B cell (primary cell): ENCODE measurements at regions not wholly inside any gene's neighbourhood (a gene's known extent, or its start where the extent isn't known, plus 50 kb on each side); places are given as distances from the start of the nearest gene placed in this dataset.

Source experiments
- ATAC-seq: fragments of 200-7000 bp; cut with Tn5 transposase; one replicate; pipeline ENCODE4 v1.10.0; 2021; ENCODE audit warnings: low read depth, mild to moderate bottlenecking, moderate number of reproducible peaks, moderate library complexity
- CTCF ChIA-PET: fragments of 350-600 bp; sonication (Branson Sonifier 250); formaldehyde crosslinking; loops from one replicate; lab custom pipeline; 2021; ENCODE audit warnings: antibody characterized with exemption, inconsistent platforms; lab: Charles Lee
- POLR2A ChIA-PET: fragments of 350-600 bp; sonication (Branson Sonifier 250); formaldehyde crosslinking; loops from one replicate; lab custom pipeline; 2021; ENCODE audit warnings: antibody characterized with exemption; lab: Charles Lee
- DNase-seq: peaks from one replicate; pipeline ENCODE4 v3.0.0; 2013
- H2AFZ ChIP-seq: 2 replicates; pipeline ENCODE4 v1.6.1; 2012; ENCODE audit warnings: mild to moderate bottlenecking, low read depth, low read length; ENCODE audit not compliant: insufficient read depth, poor library complexity, severe bottlenecking
- H3K27ac ChIP-seq, 2 donors: 1 replicate in 1 of 2; 2 replicates in 1 of 2; pipeline ENCODE4 v1.5.1; 2012 to 2013; ENCODE audit warnings: low read length in 2 of 2, mild to moderate bottlenecking in 2 of 2, moderate library complexity in 1 of 2
- H3K27me3 ChIP-seq, 4 experiments: fragments of 200-600 bp in 1 of 4; sonication (generic) in 1 of 4; replicated peaks in 1 of 4; 1 replicate in 2 of 4; 2 replicates in 2 of 4; pipeline versions ENCODE4 v1.6.1 to v1.7.0; 2013 to 2016; ENCODE audit warnings: low read length in 3 of 4, mild to moderate bottlenecking in 2 of 4, mixed read lengths in 1 of 4, moderate library complexity in 1 of 4; ENCODE audit not compliant: insufficient read depth in 4 of 4, control insufficient read depth in 3 of 4; ENCODE audit errors: control extremely low read depth in 1 of 4
- H3K36me3 ChIP-seq, 2 experiments: replicated peaks in 1 of 2; 1 replicate in 1 of 2; 2 replicates in 1 of 2; pipeline versions ENCODE4 v1.6.1 to v1.7.1; 2013; ENCODE audit warnings: low read length in 1 of 2; ENCODE audit not compliant: insufficient read depth in 2 of 2, control insufficient read depth in 1 of 2; ENCODE audit errors: control extremely low read depth in 1 of 2, extremely low read depth in 1 of 2
- H3K4me1 ChIP-seq, 2 donors: fragments of 200-600 bp in 1 of 2; sonication (generic) in 1 of 2; 1 replicate in 1 of 2; 2 replicates in 1 of 2; pipeline versions ENCODE4 v1.5.1 to v1.6.1; 2013 to 2017; ENCODE audit warnings: low read length in 2 of 2; ENCODE audit not compliant: control insufficient read depth in 2 of 2, insufficient read depth in 2 of 2
- H3K4me2 ChIP-seq: replicated peaks from 2 replicates; pipeline ENCODE3; 2012; ENCODE audit warnings: mild to moderate bottlenecking, low read depth, low read length; ENCODE audit not compliant: poor library complexity, severe bottlenecking
- H3K4me3 ChIP-seq, 5 experiments: fragments of 200-600 bp in 1 of 5; sonication (generic) in 1 of 5; 1 replicate in 3 of 5; 2 replicates in 2 of 5; pipeline versions ENCODE4 v1.5.1 to v1.7.0; 2011 to 2016; ENCODE audit warnings: low read length in 4 of 5, mild to moderate bottlenecking in 4 of 5, low read depth in 2 of 5, control low read depth in 1 of 5, moderate library complexity in 1 of 5; ENCODE audit not compliant: insufficient read depth in 1 of 5; ENCODE audit errors: control extremely low read depth in 1 of 5, extremely low read depth in 1 of 5
- H3K79me2 ChIP-seq: fragments of 200-600 bp; sonication (generic); one replicate; pipeline ENCODE4 v1.6.0; 2016; ENCODE audit warnings: low read length; ENCODE audit not compliant: control insufficient read depth, insufficient read depth
- H3K9ac ChIP-seq: fragments of 200-600 bp; sonication (generic); 2 replicates; pipeline ENCODE4 v1.6.1; 2017; ENCODE audit warnings: mild to moderate bottlenecking, low read length, moderate library complexity
- H3K9me3 ChIP-seq, 3 donors: one replicate each; pipeline versions ENCODE4 v1.6.1 to v1.7.1; 2013; ENCODE audit warnings: low read length in 2 of 3; ENCODE audit not compliant: control insufficient read depth in 2 of 3, insufficient read depth in 1 of 3; ENCODE audit errors: control extremely low read depth in 1 of 3
- H4K20me1 ChIP-seq: 2 replicates; pipeline ENCODE4 v1.6.0; 2012; ENCODE audit warnings: mild to moderate bottlenecking, low read length; ENCODE audit not compliant: insufficient read depth, control insufficient read depth, poor library complexity, severe bottlenecking
- H3K27ac Mint-ChIP-seq: one replicate; pipeline ENCODE4 v1.8.0; 2021; ENCODE audit warnings: mixed read lengths
- H3K27me3 Mint-ChIP-seq: one replicate; pipeline ENCODE4 v1.8.0; 2021; ENCODE audit warnings: mixed read lengths
- H3K4me1 Mint-ChIP-seq: one replicate; pipeline ENCODE4 v1.8.0; 2021; ENCODE audit warnings: mixed read lengths
- H3K4me3 Mint-ChIP-seq: one replicate; pipeline ENCODE4 v1.8.0; 2021; ENCODE audit warnings: mixed read lengths
- H3K9me3 Mint-ChIP-seq: one replicate; pipeline ENCODE4 v1.8.0; 2022; ENCODE audit warnings: mixed read lengths; ENCODE audit not compliant: insufficient read depth
- CTCF ChIP-seq: fragments of 200-600 bp; IDR thresholded peaks from one replicate; pipeline ENCODE4 v1.8.0; 2022; ENCODE audit warnings: antibody characterized with exemption, mild to moderate bottlenecking
- EZH2 ChIP-seq: IDR thresholded peaks from 2 replicates; pipeline ENCODE4 v1.6.1; 2012; ENCODE audit warnings: borderline replicate concordance, low read depth, mild to moderate bottlenecking, moderate library complexity, low read length; ENCODE audit not compliant: insufficient read depth, poor library complexity, severe bottlenecking
- WGBS: methylation state at CpG from one replicate; pipeline ENCODE4 v1.1.5; 2013; ENCODE audit warnings: missing lambda C conversion rate; ENCODE audit not compliant: insufficient coverage; 5-methylcytosine and 5-hydroxymethylcytosine counted together
- intact Hi-C: fragments of 100-400 bp; cut with micrococcal nuclease; formaldehyde crosslinking; loops from one replicate; pipeline ENCODE4 v1.10.0; 2022

- TF ChIP-seq CTCF (no peak), EZH2 (no peak)
- Histone ChIP-seq H3K27me3 (peaks cover 0 to 10% (median 5%) of the 10 kb centered on the region in 4 experiments), H3K4me1 (no peaks in the 10 kb centered on the region), H3K4me3 (no peak overlapping the region), H3K79me2 (no peaks in the 10 kb centered on the region), H3K27ac (no peak overlapping the region), H4K20me1 (no peaks in the 10 kb centered on the region), H3K9ac (no peak overlapping the region), H3K36me3 (no peaks in the 10 kb centered on the region), H3K9me3 (no peaks in the 10 kb centered on the region), H2AFZ (no peak overlapping the region), H3K4me2 (no peak overlapping the region)
- POLR2A ChIA-PET, result no interaction called here
- Mint-ChIP-seq H3K9me3 (no peaks in the 10 kb centered on the region), H3K4me3 (no peak overlapping the region), H3K27me3 (peaks cover 12% of the 10 kb centered on the region), H3K4me1 (no peaks in the 10 kb centered on the region), H3K27ac (no peak overlapping the region)
- CTCF ChIA-PET, result no interaction called here
- no peak for DNase-seq
- no peak for ATAC-seq
- intact Hi-C loops, result no loop called here
- no CpG with 5 or more reads among the region's 4 CpGs for WGBS
These were observed 341.5 kb downstream of the CASP12 start for GRCh38 chr11:104556606-104557301.

GRCh38 chr11:104549019-104549418 is 349.2 kb downstream of the CASP12 start:
- H3K9me3 Mint-ChIP-seq, result no peaks in the 10 kb centered on the region
- no peak overlapping the region for H3K4me3 Mint-ChIP-seq
- ChIA-PET POLR2A (no interaction called here), CTCF (no interaction called here)
- intact Hi-C loops, result no loop called here
- Histone ChIP-seq H3K79me2 (no peaks in the 10 kb centered on the region), H2AFZ (no peak overlapping the region), H3K4me1 (no peaks in the 10 kb centered on the region), H3K27ac (no peak overlapping the region), H3K27me3 (peaks cover 0 to 3% (median 0%) of the 10 kb centered on the region in 4 experiments), H4K20me1 (no peaks in the 10 kb centered on the region), H3K36me3 (no peaks in the 10 kb centered on the region), H3K4me3 (no peak overlapping the region), H3K4me2 (no peak overlapping the region), H3K9ac (no peak overlapping the region), H3K9me3 (no peaks in the 10 kb centered on the region)
- no peak overlapping the region for H3K27ac Mint-ChIP-seq
- no CpG with 5 or more reads among the region's 1 CpG for WGBS
- TF ChIP-seq CTCF (no peak), EZH2 (no peak)
- H3K27me3 Mint-ChIP-seq, result no peaks in the 10 kb centered on the region
- DNase-seq (no peak), ATAC-seq (no peak)
- no peaks in the 10 kb centered on the region for H3K4me1 Mint-ChIP-seq
